SJSA1 (cell line): ENCODE measurements at regions not wholly inside any gene's neighbourhood (a gene's known extent, or its start where the extent isn't known, plus 50 kb on each side); places are given as distances from the start of the nearest gene placed in this dataset.
"Not testable (repeated sequence)": the region's sequence is repeated elsewhere in the genome, so short reads cannot be mapped to it uniquely, and the experiment has no call there.

Experiments used
- DNase-seq, 2 experiments: peaks; one replicate each; pipeline ENCODE4 v3.0.0-alpha.2; 2015 to 2020; ENCODE audit warnings: low spot score in 2 of 2, low read depth in 1 of 2
- H3K27ac ChIP-seq: fragments of 250-450 bp; sonication (Bioruptor Pico); 2 replicates; pipeline ENCODE4 v1.5.1; 2020; ENCODE audit warnings: mild to moderate bottlenecking, moderate library complexity
- H3K27me3 ChIP-seq: fragments of 250-450 bp; sonication (Bioruptor Pico); replicated peaks from 2 replicates; pipeline ENCODE4 v1.5.1; 2020; ENCODE audit warnings: mild to moderate bottlenecking, moderate library complexity
- H3K36me3 ChIP-seq: fragments of 250-450 bp; sonication (Bioruptor Pico); 2 replicates; pipeline ENCODE4 v1.5.1; 2020; ENCODE audit warnings: mild to moderate bottlenecking
- H3K4me1 ChIP-seq: fragments of 250-450 bp; sonication (Bioruptor Pico); replicated peaks from 2 replicates; pipeline ENCODE4 v1.6.1; 2021; ENCODE audit warnings: mild to moderate bottlenecking
- H3K4me3 ChIP-seq: fragments of 250-450 bp; sonication (Bioruptor Pico); 2 replicates; pipeline ENCODE4 v1.5.1; 2020; ENCODE audit warnings: mild to moderate bottlenecking
- H3K9me3 ChIP-seq: fragments of 250-450 bp; sonication (Bioruptor Pico); replicated peaks from 2 replicates; pipeline ENCODE4 v1.5.1; 2020; ENCODE audit warnings: mild to moderate bottlenecking

DNA sequence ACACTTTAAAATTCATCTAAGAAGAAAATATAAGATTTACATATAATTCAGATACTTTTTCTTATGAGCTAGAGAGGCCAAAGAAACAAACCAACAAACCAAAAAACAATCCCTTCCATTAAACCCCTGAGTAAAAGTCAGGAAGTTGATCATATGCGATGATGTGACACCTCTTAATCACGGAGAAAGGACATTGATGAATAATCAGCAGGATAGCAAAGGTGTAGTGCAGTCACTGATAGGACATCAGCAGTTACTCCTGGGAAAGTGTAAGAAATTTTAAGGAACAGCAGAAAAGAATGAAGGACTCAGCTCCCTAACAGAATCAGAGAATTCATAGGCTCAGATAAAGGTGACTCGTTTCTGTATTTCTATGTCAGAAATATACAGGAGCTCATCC, 202.4 kb upstream of the EDNRB start:
- Histone ChIP-seq H3K27ac (no peak overlapping the region), H3K4me1 (no peaks in the 10 kb centered on the region), H3K27me3 (no peaks in the 10 kb centered on the region; the same call in 1 of the 2 replicates), H3K9me3 (no peaks in the 10 kb centered on the region), H3K36me3 (no peaks in the 10 kb centered on the region), H3K4me3 (no peak overlapping the region)
- no peak for DNase-seq

DNA sequence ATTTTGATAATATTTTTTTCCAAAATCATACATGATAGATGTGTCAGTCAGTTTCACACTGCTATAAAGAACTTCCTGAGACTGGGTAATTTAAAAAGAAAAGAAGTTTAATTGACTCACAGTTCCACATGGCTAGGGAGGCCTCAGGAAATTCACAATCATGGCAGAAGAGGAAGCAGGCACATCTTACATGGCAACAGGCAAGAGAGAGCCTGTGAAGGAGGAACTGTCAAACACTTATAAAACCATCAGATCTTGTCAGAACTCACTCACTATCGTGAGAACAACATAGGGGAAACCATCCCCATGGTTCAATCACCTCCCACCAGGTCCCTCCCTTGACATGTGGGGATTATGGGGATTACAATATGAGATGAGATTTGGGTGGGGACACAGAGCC, 201.5 kb upstream of the EDNRB start:
- not testable (repeated sequence) for H3K36me3 ChIP-seq, DNase-seq, H3K27me3 ChIP-seq, H3K9me3 ChIP-seq, H3K4me3 ChIP-seq, H3K4me1 ChIP-seq, H3K27ac ChIP-seq

GRCh38 chr13:78117070-78117469, 198.4 kb upstream of the EDNRB start:
- DNase-seq, H3K4me3 ChIP-seq, H3K27me3 ChIP-seq, H3K36me3 ChIP-seq, H3K4me1 ChIP-seq, H3K9me3 ChIP-seq, H3K27ac ChIP-seq: not testable (repeated sequence)

DNA sequence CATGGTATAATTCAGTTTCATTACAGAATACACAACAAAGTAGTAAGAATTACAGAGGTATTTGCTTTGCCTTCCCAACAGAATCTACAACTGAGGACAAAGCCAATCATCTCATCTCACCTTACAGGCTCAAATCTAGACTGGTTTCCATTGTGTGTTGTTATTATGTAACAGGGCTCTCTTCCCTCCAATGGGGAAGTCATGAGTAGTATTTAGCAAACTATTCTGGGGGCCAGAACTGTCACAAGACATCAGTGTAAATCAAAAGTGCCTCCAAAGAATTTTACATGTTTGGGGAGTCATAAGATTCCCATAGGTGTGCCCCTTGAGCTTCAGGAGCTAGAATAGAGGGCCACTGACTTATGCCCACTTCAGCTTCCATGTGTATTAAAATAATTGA, 187.0 kb upstream of the EDNRB start:
- Histone ChIP-seq H3K36me3 (no peaks in the 10 kb centered on the region), H3K4me1 (0 out of 2 replicates have a peak, but pooled peaks cover 3% of the 10 kb centered on the region), H3K9me3 (no peaks in the 10 kb centered on the region), H3K27me3 (no peaks in the 10 kb centered on the region), H3K4me3 (no peak overlapping the region), H3K27ac (no peak overlapping the region)
- DNase-seq, result no peak

DNA sequence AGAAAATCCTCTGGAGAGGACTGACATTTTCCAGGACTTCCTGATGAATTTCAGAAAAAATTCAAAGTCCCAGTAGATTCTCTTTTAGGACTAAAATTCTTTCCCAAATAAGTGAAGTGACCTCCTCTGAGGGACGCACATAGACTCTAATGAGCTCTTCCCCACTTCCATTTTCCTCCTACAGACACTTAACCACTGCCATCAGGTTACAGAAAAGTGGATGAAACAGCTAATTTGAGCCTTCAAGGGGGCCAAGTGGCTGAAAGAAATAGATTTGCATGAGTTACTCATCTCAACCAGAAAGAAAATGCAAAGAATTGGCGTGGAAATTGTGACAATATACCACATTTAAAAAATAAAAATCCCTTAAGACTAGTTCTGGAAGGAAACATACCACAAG, 185.3 kb upstream of the EDNRB start:
- Histone ChIP-seq H3K4me3 (no peak overlapping the region), H3K27me3 (no peaks in the 10 kb centered on the region), H3K27ac (no peak overlapping the region), H3K36me3 (no peaks in the 10 kb centered on the region), H3K4me1 (0 out of 2 replicates have a peak, but pooled peaks cover 3% of the 10 kb centered on the region), H3K9me3 (no peaks in the 10 kb centered on the region)
- DNase-seq, result no peak

GRCh38 chr13:78102741-78103140, 184.1 kb upstream of the EDNRB start:
- 0 out of 2 replicates have a peak, but pooled peaks cover 3% of the 10 kb centered on the region for H3K4me1 ChIP-seq
- H3K27ac ChIP-seq, result no peak overlapping the region
- H3K9me3 ChIP-seq, result no peaks in the 10 kb centered on the region
- H3K4me3 ChIP-seq, result no peak overlapping the region
- no peak for DNase-seq
- H3K36me3 ChIP-seq, result no peaks in the 10 kb centered on the region
- H3K27me3 ChIP-seq, result 0 out of 2 replicates have a peak, but pooled peaks cover 4% of the 10 kb centered on the region

DNA sequence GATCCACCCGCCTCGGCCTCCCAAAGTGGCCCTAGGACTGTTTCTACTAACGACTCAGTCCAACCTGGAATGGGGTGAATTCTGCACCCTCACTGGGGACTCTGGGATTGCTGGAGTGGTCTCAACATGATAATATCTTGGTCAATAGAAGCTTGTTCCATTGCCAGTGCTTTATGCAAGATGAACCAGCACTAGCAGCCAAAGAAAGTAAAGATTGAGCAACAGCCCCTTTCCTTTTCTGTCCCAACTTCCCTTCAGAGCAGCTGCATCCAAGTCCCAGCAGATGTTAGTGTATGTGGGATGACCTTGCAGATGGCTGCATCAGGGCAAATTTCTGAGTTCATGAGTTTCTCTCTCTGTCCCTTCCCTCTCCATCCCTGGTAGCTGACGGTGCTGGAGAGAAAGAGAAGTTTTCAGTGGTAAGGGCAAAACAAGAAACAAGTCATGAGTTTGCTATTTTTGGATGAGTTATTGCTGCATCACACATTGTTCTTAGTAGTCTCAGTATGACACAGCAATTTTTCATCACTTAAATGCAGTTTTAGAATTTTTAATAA, 183.6 kb upstream of the EDNRB start:
- Histone ChIP-seq H3K27me3 (0 out of 2 replicates have a peak, but pooled peaks cover 4% of the 10 kb centered on the region), H3K4me3 (no peak overlapping the region), H3K36me3 (no peaks in the 10 kb centered on the region), H3K9me3 (no peaks in the 10 kb centered on the region), H3K4me1 (0 out of 2 replicates have a peak, but pooled peaks cover 3% of the 10 kb centered on the region), H3K27ac (no peak overlapping the region)
- no peak for DNase-seq

DNA sequence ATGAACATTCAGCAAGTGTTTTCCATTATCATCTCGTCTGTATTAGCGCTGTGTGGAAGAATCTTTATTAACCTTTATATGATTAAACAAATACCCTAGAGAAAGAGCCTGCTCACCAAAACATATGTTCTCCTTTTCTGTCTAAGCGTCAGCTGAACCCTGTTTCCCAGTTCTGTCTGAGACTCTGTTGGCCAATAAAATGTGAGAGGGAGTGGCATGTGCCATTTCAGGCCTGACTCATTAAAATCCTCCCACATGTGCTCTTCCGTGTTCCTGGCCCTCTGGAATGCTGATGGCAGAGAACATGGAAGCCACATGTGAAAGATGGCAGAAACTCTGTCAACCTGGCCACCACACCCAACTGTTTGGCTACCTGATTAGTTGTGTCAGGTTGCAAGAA, 181.9 kb upstream of the EDNRB start:
- no peaks in the 10 kb centered on the region for H3K36me3 ChIP-seq
- 0 out of 2 replicates have a peak, but pooled peaks cover 3% of the 10 kb centered on the region for H3K4me1 ChIP-seq
- H3K9me3 ChIP-seq, result no peaks in the 10 kb centered on the region
- no peak overlapping the region for H3K27ac ChIP-seq
- no peak for DNase-seq
- H3K4me3 ChIP-seq, result no peak overlapping the region
- H3K27me3 ChIP-seq, result 0 out of 2 replicates have a peak, but pooled peaks cover 4% of the 10 kb centered on the region

GRCh38 chr13:78098249-78098648, 179.6 kb upstream of the EDNRB start:
- Histone ChIP-seq H3K27ac (no peak overlapping the region), H3K4me1 (0 out of 2 replicates have a peak, but pooled peaks cover 3% of the 10 kb centered on the region), H3K36me3 (no peaks in the 10 kb centered on the region), H3K27me3 (0 out of 2 replicates have a peak, but pooled peaks cover 4% of the 10 kb centered on the region), H3K9me3 (no peaks in the 10 kb centered on the region), H3K4me3 (no peak overlapping the region)
- no peak for DNase-seq

DNA sequence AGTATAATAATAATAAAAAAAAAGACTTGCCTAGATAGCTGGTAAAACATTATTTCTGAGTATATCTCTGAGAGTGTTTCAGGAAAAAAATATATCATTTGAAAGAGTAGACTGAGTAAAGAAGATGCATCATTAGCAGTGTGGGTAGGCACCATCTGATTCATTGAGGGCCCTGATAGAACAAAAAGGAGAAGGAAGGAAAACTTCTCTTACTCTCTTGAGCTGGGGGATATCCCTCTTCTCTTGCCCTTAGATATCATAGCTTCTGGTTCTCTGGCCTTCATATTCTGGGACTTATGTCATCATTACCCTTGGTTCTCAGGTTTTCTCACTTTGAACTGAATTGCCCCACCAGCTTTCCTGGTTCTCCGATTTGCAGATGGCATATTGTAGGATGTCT, 177.6 kb upstream of the EDNRB start:
- H3K27ac ChIP-seq, result no peak overlapping the region
- no peak overlapping the region for H3K4me3 ChIP-seq
- no peaks in the 10 kb centered on the region for H3K4me1 ChIP-seq
- H3K27me3 ChIP-seq, result 0 out of 2 replicates have a peak, but pooled peaks cover 4% of the 10 kb centered on the region
- no peaks in the 10 kb centered on the region for H3K9me3 ChIP-seq
- H3K36me3 ChIP-seq, result no peaks in the 10 kb centered on the region
- no peak for DNase-seq

DNA sequence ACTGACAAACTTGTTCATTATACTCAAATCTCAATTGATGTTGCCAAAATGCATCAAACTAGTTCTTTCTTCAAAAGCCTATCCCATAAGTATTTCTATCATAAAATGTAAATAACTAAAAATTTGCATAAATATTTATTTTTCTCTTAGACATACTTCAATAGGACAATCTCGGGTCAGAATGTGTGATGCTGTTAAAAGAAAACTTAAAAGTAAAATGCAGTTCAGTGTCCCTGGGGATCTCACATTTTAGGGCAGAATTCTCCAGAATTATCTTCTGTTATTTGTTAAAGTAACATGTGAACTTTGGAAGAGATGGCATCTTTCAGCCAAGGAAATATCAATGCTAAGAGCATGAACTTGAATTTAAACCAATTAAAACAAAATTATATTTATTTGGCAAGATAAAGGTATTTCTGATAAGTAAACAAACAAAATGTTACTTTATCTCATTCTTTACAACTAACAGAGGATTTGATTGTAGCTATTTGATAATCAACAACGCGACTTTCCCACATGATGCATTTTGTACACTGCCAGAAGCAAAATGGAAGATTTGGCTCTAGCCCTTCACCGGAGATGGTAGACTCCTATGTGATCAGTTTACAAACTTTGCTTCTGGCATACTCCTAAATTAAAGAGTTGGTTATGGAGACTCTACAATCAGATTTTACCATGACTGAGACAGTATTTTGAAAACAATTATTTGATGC, 169.5 kb upstream of the EDNRB start:
- H3K4me3 ChIP-seq, result no peak overlapping the region
- no peak for DNase-seq
- no peaks in the 10 kb centered on the region for H3K9me3 ChIP-seq
- no peaks in the 10 kb centered on the region; the same call in 1 of the 2 replicates for H3K27me3 ChIP-seq
- 0 out of 2 replicates have a peak, but pooled peaks cover 3% of the 10 kb centered on the region for H3K4me1 ChIP-seq
- H3K36me3 ChIP-seq, result no peaks in the 10 kb centered on the region
- no peak overlapping the region for H3K27ac ChIP-seq

- H3K36me3 ChIP-seq, result no peaks in the 10 kb centered on the region
- no peaks in the 10 kb centered on the region for H3K9me3 ChIP-seq
- H3K4me3 ChIP-seq, result no peak overlapping the region
- H3K27me3 ChIP-seq, result no peaks in the 10 kb centered on the region
- no peak for DNase-seq
- no peak overlapping the region for H3K27ac ChIP-seq
- H3K4me1 ChIP-seq, result 0 out of 2 replicates have a peak, but pooled peaks cover 3% of the 10 kb centered on the region
These were observed 167.0 kb upstream of the EDNRB start for GRCh38 chr13:78085434-78086225.

- Histone ChIP-seq H3K4me1 (0 out of 2 replicates have a peak, but pooled peaks cover 3% of the 10 kb centered on the region), H3K27me3 (no peaks in the 10 kb centered on the region), H3K4me3 (no peak overlapping the region), H3K27ac (no peak overlapping the region), H3K9me3 (no peaks in the 10 kb centered on the region), H3K36me3 (no peaks in the 10 kb centered on the region)
- DNase-seq, result no peak
These were observed 165.8 kb upstream of the EDNRB start for GRCh38 chr13:78084401-78084800.

DNA sequence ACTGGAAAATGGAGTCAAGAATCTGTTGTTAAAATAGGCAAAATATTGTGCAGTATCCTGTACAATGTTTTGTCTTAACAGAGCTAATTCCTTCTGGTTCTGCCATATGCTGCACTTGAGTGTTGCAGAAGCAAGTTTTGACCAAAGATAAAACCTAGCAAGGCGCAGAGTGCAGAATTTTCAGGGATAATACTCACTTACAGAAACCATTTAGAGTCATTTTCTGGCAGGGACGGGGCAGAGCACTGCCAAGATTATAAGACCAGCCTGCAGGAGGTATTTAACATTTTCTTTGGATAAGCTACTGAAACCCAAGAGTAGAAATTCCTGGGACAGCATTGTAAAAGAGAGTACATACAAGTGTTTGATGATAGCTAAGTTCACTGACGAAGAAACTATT, 159.5 kb upstream of the EDNRB start:
- no peak for DNase-seq
- no peaks in the 10 kb centered on the region for H3K9me3 ChIP-seq
- no peak overlapping the region for H3K27ac ChIP-seq
- no peaks in the 10 kb centered on the region for H3K36me3 ChIP-seq
- no peaks in the 10 kb centered on the region for H3K27me3 ChIP-seq
- no peak overlapping the region for H3K4me3 ChIP-seq
- H3K4me1 ChIP-seq, result no peaks in the 10 kb centered on the region
